ENCODE measurements at regions not wholly inside any gene's neighbourhood (a gene's known extent, or its start where the extent isn't known, plus 50 kb on each side); places are given as distances from the start of the nearest gene placed in this dataset.

GRCh38 chr9:4365055-4365454 lies 65.2 kb upstream of the GLIS3 start:
- in situ Hi-C loops (cut with HindIII; ENCODE audit: low sequenced_read_pairs), result no loop called here
- no peak for TF ChIP-seq CTCF (IDR thresholded peaks at IDR 0.05; ENCODE audit: low read depth, low read length)
- no peak for DNase-seq (ENCODE audit: low read depth, low spot score)
- H3K4me3 ChIP-seq (ENCODE audit: low read depth, low read length), result no peak overlapping the region

DNA sequence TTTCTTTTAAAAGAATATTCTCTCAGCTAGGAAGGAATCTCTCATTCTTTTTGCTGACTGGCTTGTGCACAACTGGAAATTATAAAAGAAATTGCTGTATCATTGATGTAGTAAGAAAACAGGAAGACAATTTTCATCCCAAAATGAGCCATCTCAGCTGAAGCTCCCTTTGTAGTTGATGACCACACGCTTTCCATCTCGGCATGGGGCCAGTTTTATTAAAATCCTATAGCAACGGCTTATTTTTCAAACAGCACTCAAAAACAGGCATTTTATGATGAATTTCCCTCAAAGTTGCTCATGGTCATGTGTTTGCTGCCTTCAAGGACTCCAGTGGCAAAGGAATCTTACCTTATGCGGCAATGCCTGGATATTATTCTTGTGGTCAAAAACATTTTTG lies 62.4 kb upstream of the GLIS3 start:
- no peak for TF ChIP-seq CTCF (IDR thresholded peaks at IDR 0.05; ENCODE audit: low read depth, low read length)
- no peak for DNase-seq (ENCODE audit: low read depth, low spot score)
- no peak overlapping the region for H3K4me3 ChIP-seq (ENCODE audit: low read depth, low read length)
- in situ Hi-C loops (cut with HindIII; ENCODE audit: low sequenced_read_pairs), result no loop called here

DNA sequence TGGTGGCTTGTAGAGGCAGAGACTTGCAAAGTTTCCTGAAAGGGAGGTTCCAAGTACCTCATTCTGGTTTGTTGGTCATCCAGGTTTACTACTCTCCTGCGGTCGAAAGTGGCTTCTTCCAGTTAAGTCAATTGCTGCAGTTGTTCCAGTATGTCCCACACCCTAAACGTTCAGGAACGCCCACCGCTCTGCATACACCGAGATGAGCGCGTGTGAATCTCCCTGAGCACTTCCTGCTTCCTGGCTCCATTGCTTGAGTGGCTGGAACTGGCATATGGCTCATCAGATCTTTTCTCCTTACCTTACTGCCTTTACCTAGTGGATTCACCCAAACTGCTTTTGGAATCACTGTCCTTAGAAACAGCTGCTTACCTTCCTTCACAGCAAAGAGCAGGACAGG lies 59.1 kb upstream of the GLIS3 start:
- in situ Hi-C loops (cut with HindIII; ENCODE audit: low sequenced_read_pairs), result no loop called here

GRCh38 chr9:4357929-4358328 lies 58.1 kb upstream of the GLIS3 start:
- no peak overlapping the region for H3K4me3 ChIP-seq (ENCODE audit: low read depth, low read length)
- no peak for TF ChIP-seq CTCF (IDR thresholded peaks at IDR 0.05; ENCODE audit: low read depth, low read length)
- in situ Hi-C loops (cut with HindIII; ENCODE audit: low sequenced_read_pairs), result no loop called here
- DNase-seq (ENCODE audit: low read depth, low spot score), result no peak

More for the DNA sequence above, 59.1 kb upstream of the GLIS3 start:
- DNase-seq (ENCODE audit: low read depth, low spot score), result no peak
- no peak overlapping the region for H3K4me3 ChIP-seq (ENCODE audit: low read depth, low read length)
- no peak for TF ChIP-seq CTCF (IDR thresholded peaks at IDR 0.05; ENCODE audit: low read depth, low read length)

DNA sequence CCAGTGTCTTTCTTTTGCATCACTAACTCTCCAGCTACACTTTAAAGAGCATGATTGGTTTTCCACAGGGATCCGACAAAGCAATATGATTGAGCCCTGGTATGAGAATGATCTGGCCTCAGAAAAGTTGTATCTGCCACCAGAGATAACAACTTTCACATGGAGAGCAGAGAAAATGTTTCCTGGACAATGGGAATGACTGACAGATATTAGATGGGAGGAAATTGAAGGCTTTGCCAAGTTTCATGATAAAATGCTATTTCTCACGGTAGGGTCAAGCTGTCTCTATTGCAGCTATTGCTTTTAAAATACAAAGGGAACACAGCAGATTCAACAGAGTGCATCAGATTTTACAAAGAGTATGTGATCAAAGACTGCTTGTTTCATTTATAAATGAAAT lies 56.4 kb upstream of the GLIS3 start:
- in situ Hi-C loops (cut with HindIII; ENCODE audit: low sequenced_read_pairs), result no loop called here
- TF ChIP-seq CTCF (IDR thresholded peaks at IDR 0.05; ENCODE audit: low read depth, low read length), result no peak
- DNase-seq (ENCODE audit: low read depth, low spot score), result no peak
- H3K4me3 ChIP-seq (ENCODE audit: low read depth, low read length), result no peak overlapping the region

DNA sequence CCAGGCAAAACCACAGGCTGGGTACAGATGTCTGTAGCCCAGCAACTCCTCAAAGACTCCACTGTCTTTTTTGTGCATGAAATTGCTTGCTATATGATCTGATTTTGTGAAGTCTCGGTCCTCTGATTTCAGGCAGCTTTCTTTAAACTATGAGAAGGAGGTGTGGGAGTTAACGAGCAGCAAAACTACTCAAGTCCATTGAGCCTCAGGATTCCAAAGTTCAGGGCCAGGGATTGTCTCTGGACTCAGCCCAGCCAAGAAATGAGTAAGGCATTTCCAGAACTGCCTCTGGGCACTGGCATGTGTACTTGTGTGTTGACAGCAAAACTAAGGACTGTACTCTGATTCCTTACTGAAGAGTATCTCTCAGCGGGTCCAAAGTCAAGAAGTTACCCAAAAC lies 53.4 kb upstream of the GLIS3 start:
- DNase-seq (ENCODE audit: low read depth, low spot score), result no peak
- TF ChIP-seq CTCF (IDR thresholded peaks at IDR 0.05; ENCODE audit: low read depth, low read length), result no peak
- in situ Hi-C loops (cut with HindIII; ENCODE audit: low sequenced_read_pairs), result no loop called here
- no peak overlapping the region for H3K4me3 ChIP-seq (ENCODE audit: low read depth, low read length)

- no peak overlapping the region for H3K4me3 ChIP-seq (ENCODE audit: low read depth, low read length)
- in situ Hi-C loops (cut with HindIII; ENCODE audit: low sequenced_read_pairs), result no loop called here
- no peak for DNase-seq (ENCODE audit: low read depth, low spot score)
- TF ChIP-seq CTCF (IDR thresholded peaks at IDR 0.05; ENCODE audit: low read depth, low read length), result no peak
These were observed 50.0 kb upstream of the GLIS3 start for GRCh38 chr9:4349816-4350418.

Data from astrocyte of the spinal cord (primary cell).